GM12872 (cell line): ENCODE measurements at regions not wholly inside any gene's neighbourhood (a gene's known extent, or its start where the extent isn't known, plus 50 kb on each side); places are given as distances from the start of the nearest gene placed in this dataset.

Source experiments
- TF ChIP-seq, protein P1 (sequence below): IDR thresholded peaks from 3 replicates; pipeline ENCODE4 v1.5.1; 2011; ENCODE audit warnings: low read depth, mild to moderate bottlenecking, low read length, moderate library complexity; ENCODE audit not compliant: insufficient read depth

DNA sequence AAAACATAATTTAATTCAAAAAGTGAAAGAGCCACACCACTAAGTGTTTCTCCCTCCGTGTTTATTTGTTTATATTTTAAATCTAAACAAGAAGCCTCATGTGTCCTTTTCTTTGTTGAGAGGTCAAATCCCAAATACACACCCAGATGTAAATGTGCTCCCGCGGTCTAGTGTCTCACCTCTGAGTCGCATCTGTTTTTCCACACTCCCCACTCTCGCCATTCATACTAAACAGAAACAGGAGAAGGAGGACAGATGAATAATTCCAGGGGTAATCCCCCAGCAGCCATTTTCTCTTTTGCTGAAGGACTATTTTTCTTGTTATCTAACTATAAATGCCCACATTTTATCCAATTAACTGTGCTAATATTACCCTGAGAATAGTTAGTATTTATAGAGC is 361.6 kb upstream of the RIOK2 start:
- TF ChIP-seq, protein P1, sequence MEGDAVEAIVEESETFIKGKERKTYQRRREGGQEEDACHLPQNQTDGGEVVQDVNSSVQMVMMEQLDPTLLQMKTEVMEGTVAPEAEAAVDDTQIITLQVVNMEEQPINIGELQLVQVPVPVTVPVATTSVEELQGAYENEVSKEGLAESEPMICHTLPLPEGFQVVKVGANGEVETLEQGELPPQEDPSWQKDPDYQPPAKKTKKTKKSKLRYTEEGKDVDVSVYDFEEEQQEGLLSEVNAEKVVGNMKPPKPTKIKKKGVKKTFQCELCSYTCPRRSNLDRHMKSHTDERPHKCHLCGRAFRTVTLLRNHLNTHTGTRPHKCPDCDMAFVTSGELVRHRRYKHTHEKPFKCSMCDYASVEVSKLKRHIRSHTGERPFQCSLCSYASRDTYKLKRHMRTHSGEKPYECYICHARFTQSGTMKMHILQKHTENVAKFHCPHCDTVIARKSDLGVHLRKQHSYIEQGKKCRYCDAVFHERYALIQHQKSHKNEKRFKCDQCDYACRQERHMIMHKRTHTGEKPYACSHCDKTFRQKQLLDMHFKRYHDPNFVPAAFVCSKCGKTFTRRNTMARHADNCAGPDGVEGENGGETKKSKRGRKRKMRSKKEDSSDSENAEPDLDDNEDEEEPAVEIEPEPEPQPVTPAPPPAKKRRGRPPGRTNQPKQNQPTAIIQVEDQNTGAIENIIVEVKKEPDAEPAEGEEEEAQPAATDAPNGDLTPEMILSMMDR, result no peak

DNA sequence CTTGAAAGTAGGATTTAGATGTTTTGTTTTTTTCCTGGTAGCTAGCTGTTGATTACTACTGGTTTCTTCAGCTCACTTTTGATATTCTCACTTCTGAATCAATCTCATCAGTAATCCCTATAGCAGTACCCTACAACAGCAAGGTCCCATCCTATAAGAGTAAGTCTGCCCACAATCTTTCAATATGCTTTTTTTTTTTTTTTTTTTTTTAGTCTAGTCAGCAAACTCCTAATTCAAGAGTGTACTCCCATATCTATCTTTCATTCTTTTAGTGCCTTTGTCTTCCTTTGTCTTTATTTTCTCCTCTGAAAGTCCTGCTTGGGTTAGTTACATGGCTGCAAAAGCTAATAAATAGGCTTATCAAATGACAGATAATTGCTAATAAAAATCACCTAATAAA is 362.4 kb upstream of the RIOK2 start:
- TF ChIP-seq, protein P1, result no peak

DNA sequence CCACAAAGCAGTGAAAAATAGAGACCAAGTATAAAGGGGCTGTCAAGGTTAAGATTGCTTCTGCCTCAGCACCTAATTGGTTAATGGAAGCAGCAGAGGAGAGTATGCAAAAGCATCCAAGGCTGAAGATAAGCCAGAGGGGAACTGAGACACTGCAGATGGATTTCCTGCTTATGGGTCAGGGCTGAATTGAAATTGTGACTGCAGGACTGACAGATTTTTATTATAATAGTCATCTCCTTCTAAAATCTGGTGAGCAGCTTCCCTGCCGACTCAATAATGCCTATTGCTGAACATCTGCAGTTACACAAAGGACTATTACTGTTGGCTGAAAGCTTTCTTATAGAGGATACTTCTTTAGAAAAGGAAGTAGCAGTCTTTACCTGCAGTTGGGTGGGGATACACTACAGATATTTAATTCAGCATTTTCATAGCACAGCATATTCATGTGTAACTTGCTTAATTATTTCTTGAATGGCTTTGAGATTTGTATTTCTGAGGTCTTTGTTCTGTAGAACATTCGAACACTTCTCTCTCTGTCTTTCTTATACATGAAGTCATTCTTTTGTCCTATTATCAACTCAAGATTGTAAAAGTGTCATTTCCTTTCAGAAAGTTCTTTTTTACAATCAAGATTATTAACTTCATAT is 363.0 kb upstream of the RIOK2 start:
- TF ChIP-seq, protein P1, result no peak

DNA sequence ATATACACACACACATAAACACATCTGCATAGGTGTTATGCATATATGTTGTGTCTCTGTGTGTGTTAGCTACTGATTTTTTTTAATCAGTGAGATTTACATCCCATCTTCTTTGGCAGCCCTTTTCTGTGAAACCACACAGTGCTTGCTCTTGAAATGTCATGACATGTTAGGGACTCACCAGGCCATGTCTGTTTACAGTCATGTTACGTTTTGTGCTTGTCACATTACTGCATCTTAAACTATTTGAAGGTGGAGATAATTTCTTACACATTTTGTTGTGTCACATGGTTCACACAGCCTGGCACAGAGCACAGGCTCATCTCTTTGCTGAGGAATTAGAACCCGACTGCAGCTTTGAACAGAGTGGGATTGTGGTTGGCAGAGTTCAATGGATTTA is 364.4 kb upstream of the RIOK2 start:
- TF ChIP-seq, protein P1, result no peak

DNA sequence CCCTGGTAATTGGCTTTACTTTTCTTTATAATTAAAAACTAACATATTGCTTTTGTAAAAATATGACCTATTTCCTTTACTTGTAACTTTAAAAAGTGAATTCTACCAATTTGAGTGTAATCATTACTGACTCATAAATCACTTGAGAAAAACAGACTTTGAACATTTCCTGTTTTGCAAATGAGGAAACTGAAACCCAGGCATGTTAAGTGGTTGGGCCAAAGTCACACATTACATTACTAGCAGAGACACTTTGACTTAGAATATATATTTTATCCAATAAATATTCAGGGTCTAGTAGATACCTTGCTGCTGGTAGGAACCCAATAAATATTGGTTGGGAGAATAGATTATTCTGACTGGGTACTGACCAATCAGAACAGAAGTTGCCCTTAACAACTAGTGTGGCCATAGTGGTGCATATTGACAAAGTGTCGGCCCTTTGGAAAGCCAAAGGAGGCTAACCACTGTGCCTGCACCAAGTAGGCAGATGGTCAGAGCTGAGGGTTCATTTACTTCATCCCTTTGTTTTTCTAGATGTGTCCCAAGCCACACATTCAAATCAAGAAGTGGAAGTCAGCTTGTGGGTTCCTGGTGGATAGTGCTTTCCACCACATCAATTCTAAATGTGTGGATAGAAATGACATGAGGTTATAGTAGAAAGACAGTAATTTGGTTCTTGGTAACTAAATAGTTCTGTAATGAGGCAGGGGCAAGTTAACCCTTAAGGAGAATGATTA is 365.1 kb upstream of the RIOK2 start:
- TF ChIP-seq, protein P1, result no peak

DNA sequence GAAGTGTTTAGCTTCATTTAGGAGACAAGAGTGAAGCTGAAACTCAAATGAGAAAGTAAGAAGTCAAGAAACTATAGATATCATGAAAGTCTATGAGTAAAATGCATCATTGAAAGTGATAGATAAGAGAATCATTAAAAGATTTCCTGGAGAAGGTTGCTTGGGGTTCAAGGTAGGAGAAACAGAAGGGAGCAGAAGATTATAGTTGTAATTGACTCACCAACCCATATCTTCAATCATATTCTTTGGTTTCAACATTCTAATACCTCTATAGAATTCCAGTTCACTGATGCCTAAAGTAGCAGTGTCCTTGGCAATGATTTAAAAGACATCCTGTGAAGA is 365.7 kb upstream of the RIOK2 start:
- TF ChIP-seq, protein P1, result no peak

DNA sequence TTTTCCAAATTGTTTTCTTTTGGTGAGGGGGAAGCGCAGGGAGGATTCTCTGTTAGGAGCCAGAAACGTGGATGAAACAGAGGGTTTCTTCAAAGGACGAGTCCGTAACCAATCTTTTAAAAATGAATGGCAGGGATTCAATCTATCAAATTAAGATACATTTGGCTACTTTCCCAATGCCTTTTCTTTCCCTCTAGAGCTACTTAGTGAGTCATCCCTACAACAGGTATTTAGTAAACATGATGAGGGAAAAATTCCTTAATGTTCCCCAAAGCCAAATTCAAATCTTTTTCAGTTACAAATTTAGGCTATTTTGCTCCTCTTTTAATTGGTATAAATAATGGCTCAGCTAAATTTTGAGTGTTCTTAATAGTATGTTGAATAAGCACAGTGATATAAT is 366.4 kb upstream of the RIOK2 start:
- TF ChIP-seq, protein P1, result no peak
